Left renal pelvis (tissue), 4 donors: ENCODE measurements at regions not wholly inside any gene's neighbourhood (a gene's known extent, or its start where the extent isn't known, plus 50 kb on each side); places are given as distances from the start of the nearest gene placed in this dataset.
"Not testable (repeated sequence)": the region's sequence is repeated elsewhere in the genome, so short reads cannot be mapped to it uniquely, and the experiment has no call there.

Experiments used
- DNase-seq, 4 donors: peaks; one replicate each; pipeline ENCODE4 v3.0.0-alpha.2; 2013; ENCODE audit warnings: low read depth in 4 of 4, low spot score in 3 of 4

- DNase-seq: no peak
Measured at GRCh38 chr1:38526046-38526445, 333.5 kb downstream of the RRAGC start.

GRCh38 chr1:38525343-38526043 lies 334.1 kb downstream of the RRAGC start:
- no peak for DNase-seq

GRCh38 chr1:38524025-38524641 lies 335.4 kb downstream of the RRAGC start:
- no peak for DNase-seq

- DNase-seq: no peak
Measured at GRCh38 chr1:38523568-38523939, 336.0 kb downstream of the RRAGC start.

GRCh38 chr1:38522915-38523567 lies 336.5 kb downstream of the RRAGC start:
- no peak for DNase-seq

GRCh38 chr1:38516560-38516959 lies 343.0 kb downstream of the RRAGC start:
- no peak for DNase-seq

- no peak for DNase-seq
Measured at GRCh38 chr1:38512789-38513188, 346.8 kb downstream of the RRAGC start.

- no peak for DNase-seq
Measured at GRCh38 chr1:38512024-38512767, 347.4 kb downstream of the RRAGC start.

GRCh38 chr1:38508232-38508631 lies 351.3 kb downstream of the RRAGC start:
- no peak for DNase-seq

- no peak for DNase-seq
Measured at GRCh38 chr1:38507563-38507962, 352.0 kb downstream of the RRAGC start.

- no peak for DNase-seq
Measured at GRCh38 chr1:38505944-38506343, 353.6 kb downstream of the RRAGC start.

GRCh38 chr1:38502758-38503157 lies 356.8 kb downstream of the RRAGC start:
- no peak for DNase-seq

- DNase-seq: no peak
Measured at GRCh38 chr1:38500891-38501290, 358.7 kb downstream of the RRAGC start.

GRCh38 chr1:38500352-38500751 lies 359.2 kb downstream of the RRAGC start:
- no peak for DNase-seq

- no peak for DNase-seq
Measured at GRCh38 chr1:38498686-38499085, 360.9 kb downstream of the RRAGC start.

GRCh38 chr1:38497921-38498656 lies 361.5 kb downstream of the RRAGC start:
- no peak for DNase-seq

- DNase-seq: not testable (repeated sequence)
Measured at GRCh38 chr1:38493306-38493705, 366.3 kb downstream of the RRAGC start.

- DNase-seq: no peak
Measured at GRCh38 chr1:38489844-38490270, 369.7 kb downstream of the RRAGC start.

GRCh38 chr1:38488162-38488898 lies 371.2 kb downstream of the RRAGC start:
- DNase-seq: no peak

GRCh38 chr1:38487396-38487795 lies 372.2 kb downstream of the RRAGC start:
- no peak for DNase-seq
